SK-N-MC (cell line): ENCODE measurements at regions not wholly inside any gene's neighbourhood (a gene's known extent, or its start where the extent isn't known, plus 50 kb on each side); places are given as distances from the start of the nearest gene placed in this dataset.

ENCODE experiments used
- DNase-seq: peaks from one replicate; pipeline ENCODE4 v3.0.0-alpha.2; 2011; ENCODE audit warnings: low read depth, low spot score
- H3K27ac ChIP-seq: fragments of 200-600 bp; sonication (generic); 2 replicates; pipeline ENCODE4 v1.5.1; 2016; ENCODE audit warnings: mixed run types
- H3K36me3 ChIP-seq: fragments of 200-600 bp; sonication (generic); 2 replicates; pipeline ENCODE4 v1.6.1; 2017; ENCODE audit warnings: antibody characterized with exemption, low read length, mixed read lengths; ENCODE audit not compliant: insufficient read depth
- H3K4me3 ChIP-seq: fragments of 200-600 bp; sonication (generic); 2 replicates; pipeline ENCODE4 v1.5.1; 2016
- H3K9ac ChIP-seq: fragments of 200-600 bp; sonication (generic); 2 replicates; pipeline ENCODE4 v1.8.0; 2017; ENCODE audit warnings: mixed run types, mixed read lengths; ENCODE audit not compliant: insufficient read length
- H3K9me3 ChIP-seq: fragments of 200-600 bp; sonication (generic); 2 replicates; pipeline ENCODE4 v1.6.1; 2017; ENCODE audit warnings: low read depth, mild to moderate bottlenecking, antibody characterized with exemption, low read length, moderate library complexity, mixed read lengths
- EZH2 ChIP-seq: fragments of 200-600 bp; sonication (generic); IDR thresholded peaks from one replicate; pipeline ENCODE4 v1.6.1; 2017; ENCODE audit warnings: antibody characterized with exemption
- FOXP2 ChIP-seq: optimal IDR thresholded peaks from 2 replicates; pipeline ENCODE3; 2011; ENCODE audit warnings: mild to moderate bottlenecking, moderate library complexity; ENCODE audit not compliant: insufficient read depth; ENCODE audit errors: extremely low read length, control extremely low read depth
- POLR2AphosphoS5 ChIP-seq: IDR thresholded peaks from 2 replicates; pipeline ENCODE4 v1.6.1; 2012; ENCODE audit warnings: mild to moderate bottlenecking, low read depth, low read length, borderline replicate concordance

DNA sequence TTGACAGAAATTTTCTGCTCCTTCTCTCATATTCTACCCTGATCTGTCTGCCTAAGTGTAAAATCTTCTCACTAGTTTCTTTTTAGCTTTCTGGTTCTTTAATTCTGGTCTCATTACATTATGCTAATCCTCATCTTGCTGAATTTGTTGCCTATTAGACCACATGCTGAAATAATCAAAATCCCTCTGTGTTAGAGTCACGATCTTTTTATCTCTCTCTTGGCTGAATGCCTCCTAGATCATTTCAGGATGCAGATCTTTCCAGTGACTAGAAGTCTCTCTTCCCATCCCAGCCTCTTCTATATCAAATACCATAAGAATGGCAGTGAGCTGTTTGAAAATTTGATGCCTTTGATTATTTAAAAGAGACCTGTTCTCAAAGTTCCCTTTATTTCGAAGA, 661.9 kb downstream of the SORCS1 start:
- no peak overlapping the region for H3K27ac ChIP-seq
- no peak for DNase-seq
- H3K4me3 ChIP-seq, result no peak overlapping the region
- H3K9ac ChIP-seq, result no peak overlapping the region
- no peaks in the 10 kb centered on the region for H3K36me3 ChIP-seq
- TF ChIP-seq EZH2, result no peak
- no peak for TF ChIP-seq POLR2AphosphoS5
- no peak for TF ChIP-seq FOXP2
- H3K9me3 ChIP-seq, result no peaks in the 10 kb centered on the region

DNA sequence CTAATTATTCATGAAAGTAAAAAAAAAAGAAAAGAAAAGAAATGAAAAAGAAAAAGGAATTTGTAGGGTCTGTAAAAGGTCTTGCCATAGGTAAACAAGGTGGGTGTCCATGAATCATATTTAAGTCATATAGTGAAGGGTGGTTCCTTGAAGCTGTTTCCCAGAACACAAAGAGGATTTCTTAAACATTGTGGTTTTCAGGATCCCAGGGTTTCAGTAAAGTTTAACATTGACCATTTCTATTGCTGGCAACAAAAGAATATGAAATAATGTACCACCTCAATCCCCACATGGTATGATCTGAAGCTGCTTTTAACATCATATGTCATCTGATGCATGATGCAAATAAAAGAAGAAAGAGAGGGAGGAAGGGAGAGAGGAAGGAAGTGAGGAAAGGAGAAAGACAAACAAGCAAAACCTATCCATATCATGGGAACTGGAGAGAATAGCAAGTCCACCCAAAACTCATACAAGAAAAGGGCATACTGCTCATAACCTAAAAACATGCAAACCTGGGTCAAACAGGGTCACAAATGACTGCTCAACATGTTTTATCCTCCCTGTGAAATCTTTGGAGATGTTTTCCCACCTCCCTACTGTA, 663.5 kb downstream of the SORCS1 start:
- TF ChIP-seq FOXP2 (no peak), POLR2AphosphoS5 (no peak), EZH2 (no peak)
- no peak for DNase-seq
- Histone ChIP-seq H3K36me3 (no peaks in the 10 kb centered on the region), H3K9me3 (no peaks in the 10 kb centered on the region), H3K27ac (no peak overlapping the region), H3K9ac (no peak overlapping the region), H3K4me3 (no peak overlapping the region)

DNA sequence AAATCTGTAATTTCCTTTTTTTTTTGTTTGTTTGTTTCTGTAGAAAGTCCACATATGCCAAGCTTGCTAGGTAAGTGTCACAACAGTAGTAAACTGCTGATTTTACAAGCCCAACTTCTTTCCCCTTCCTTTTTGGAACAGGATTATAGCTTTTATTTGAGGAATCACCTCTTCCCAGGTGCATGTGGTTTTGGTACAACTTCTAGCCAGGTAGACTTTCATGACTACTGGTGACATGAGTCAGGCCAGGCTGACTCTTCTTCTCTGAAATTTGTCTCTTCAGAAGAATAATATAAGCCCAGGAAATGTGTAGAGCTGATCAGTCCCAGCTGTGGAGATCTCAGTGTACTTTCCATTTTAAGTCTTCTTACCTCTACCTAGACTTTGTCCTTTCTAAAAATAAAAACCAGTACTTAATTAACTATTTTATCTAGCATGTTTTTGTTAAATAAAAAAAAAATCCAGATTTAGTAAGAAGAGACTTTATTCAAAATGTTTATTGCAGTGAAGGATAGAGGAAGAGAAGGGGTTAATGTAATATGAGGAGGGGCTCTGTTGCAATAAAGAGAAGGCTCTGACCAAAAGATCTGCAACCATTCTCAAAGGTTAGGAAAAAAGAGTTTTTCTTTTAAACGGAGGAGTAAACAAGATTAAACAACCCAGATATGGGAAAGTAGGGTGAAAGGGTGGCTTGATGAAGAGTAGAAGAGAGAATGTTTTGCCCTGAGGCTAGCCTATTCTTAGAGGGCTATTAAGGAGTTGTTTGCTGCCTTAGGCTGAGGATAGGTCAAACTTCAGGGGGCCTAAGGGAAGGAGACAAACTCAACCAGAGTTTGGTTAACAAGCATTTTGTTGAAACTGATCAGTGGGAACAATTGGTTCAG, 664.2 kb downstream of the SORCS1 start:
- Histone ChIP-seq H3K27ac (no peak overlapping the region), H3K36me3 (no peaks in the 10 kb centered on the region), H3K9me3 (no peaks in the 10 kb centered on the region), H3K9ac (no peak overlapping the region), H3K4me3 (no peak overlapping the region)
- DNase-seq, result no peak
- TF ChIP-seq FOXP2, result no peak
- no peak for TF ChIP-seq EZH2
- TF ChIP-seq POLR2AphosphoS5, result no peak

GRCh38 chr10:106499448-106499847, 665.1 kb downstream of the SORCS1 start:
- no peak for TF ChIP-seq POLR2AphosphoS5
- no peak for TF ChIP-seq FOXP2
- no peak for TF ChIP-seq EZH2
- no peak overlapping the region for H3K27ac ChIP-seq
- DNase-seq, result no peak
- no peaks in the 10 kb centered on the region for H3K36me3 ChIP-seq
- H3K4me3 ChIP-seq, result no peak overlapping the region
- H3K9ac ChIP-seq, result no peak overlapping the region
- H3K9me3 ChIP-seq, result no peaks in the 10 kb centered on the region

- Histone ChIP-seq H3K4me3 (no peak overlapping the region), H3K27ac (no peak overlapping the region), H3K9ac (no peak overlapping the region), H3K9me3 (no peaks in the 10 kb centered on the region), H3K36me3 (no peaks in the 10 kb centered on the region)
- no peak for DNase-seq
- TF ChIP-seq EZH2 (no peak), POLR2AphosphoS5 (no peak), FOXP2 (no peak)
These were observed 665.8 kb downstream of the SORCS1 start for GRCh38 chr10:106498675-106499074.

GRCh38 chr10:106495931-106496330, 668.6 kb downstream of the SORCS1 start:
- TF ChIP-seq POLR2AphosphoS5 (no peak), EZH2 (no peak), FOXP2 (no peak)

GRCh38 chr10:106493751-106494150, 670.8 kb downstream of the SORCS1 start:
- TF ChIP-seq FOXP2 (no peak), POLR2AphosphoS5 (no peak), EZH2 (no peak)
- DNase-seq, result no peak

More at GRCh38 chr10:106495931-106496330, 668.6 kb downstream of the SORCS1 start:
- no peaks in the 10 kb centered on the region for H3K36me3 ChIP-seq
- no peak for DNase-seq
- no peak overlapping the region for H3K9ac ChIP-seq
- H3K9me3 ChIP-seq, result no peaks in the 10 kb centered on the region
- no peak overlapping the region for H3K4me3 ChIP-seq
- H3K27ac ChIP-seq, result no peak overlapping the region

GRCh38 chr10:106493226-106493625, 671.3 kb downstream of the SORCS1 start:
- Histone ChIP-seq H3K36me3 (no peaks in the 10 kb centered on the region), H3K9me3 (no peaks in the 10 kb centered on the region), H3K4me3 (no peak overlapping the region), H3K9ac (no peak overlapping the region), H3K27ac (no peak overlapping the region)
- no peak for DNase-seq
- no peak for TF ChIP-seq FOXP2
- no peak for TF ChIP-seq EZH2
- no peak for TF ChIP-seq POLR2AphosphoS5

More at GRCh38 chr10:106493751-106494150, 670.8 kb downstream of the SORCS1 start:
- Histone ChIP-seq H3K27ac (no peak overlapping the region), H3K9ac (no peak overlapping the region), H3K4me3 (no peak overlapping the region), H3K36me3 (no peaks in the 10 kb centered on the region), H3K9me3 (no peaks in the 10 kb centered on the region)
